ENCODE measurements at regions not wholly inside any gene's neighbourhood (a gene's known extent, or its start where the extent isn't known, plus 50 kb on each side); places are given as distances from the start of the nearest gene placed in this dataset.

- DNase-seq (ENCODE audit: insufficient read length, low spot score) (no peak), FAIRE-seq (no peak)
Observed at GRCh38 chr1:182135946-182136345, 74.4 kb upstream of the ZNF648 start.

GRCh38 chr1:182134257-182134656, 72.7 kb upstream of the ZNF648 start:
- no peak for FAIRE-seq
- DNase-seq (ENCODE audit: insufficient read length, low spot score): no peak

GRCh38 chr1:182133181-182133580, 71.7 kb upstream of the ZNF648 start:
- no peak for FAIRE-seq
- no peak for DNase-seq (ENCODE audit: insufficient read length, low spot score)

- no peak for FAIRE-seq
- DNase-seq (ENCODE audit: insufficient read length, low spot score): no peak
Observed at GRCh38 chr1:182129398-182129797, 67.9 kb upstream of the ZNF648 start.

- DNase-seq (ENCODE audit: insufficient read length, low spot score) (no peak), FAIRE-seq (no peak)
Observed at GRCh38 chr1:182128502-182128901, 67.0 kb upstream of the ZNF648 start.

- FAIRE-seq (no peak), DNase-seq (ENCODE audit: insufficient read length, low spot score) (no peak)
Observed at GRCh38 chr1:182127656-182128055, 66.1 kb upstream of the ZNF648 start.

- FAIRE-seq (no peak), DNase-seq (ENCODE audit: insufficient read length, low spot score) (no peak)
Observed at GRCh38 chr1:182126272-182126800, 64.8 kb upstream of the ZNF648 start.

GRCh38 chr1:182122913-182123260, 61.4 kb upstream of the ZNF648 start:
- DNase-seq (ENCODE audit: insufficient read length, low spot score): no peak
- FAIRE-seq: no peak

GRCh38 chr1:182122256-182122912, 60.9 kb upstream of the ZNF648 start:
- FAIRE-seq (no peak), DNase-seq (ENCODE audit: insufficient read length, low spot score) (no peak)

GRCh38 chr1:182121787-182122186, 60.3 kb upstream of the ZNF648 start:
- DNase-seq (ENCODE audit: insufficient read length, low spot score) (no peak), FAIRE-seq (no peak)

- no peak for FAIRE-seq
- no peak for DNase-seq (ENCODE audit: insufficient read length, low spot score)
Observed at GRCh38 chr1:182120411-182121258, 59.1 kb upstream of the ZNF648 start.

- DNase-seq (ENCODE audit: insufficient read length, low spot score) (no peak), FAIRE-seq (no peak)
Observed at GRCh38 chr1:182119631-182120030, 58.1 kb upstream of the ZNF648 start.

- FAIRE-seq (no peak), DNase-seq (ENCODE audit: insufficient read length, low spot score) (no peak)
Observed at GRCh38 chr1:182118851-182119250, 57.3 kb upstream of the ZNF648 start.

GRCh38 chr1:182114627-182115023, 53.1 kb upstream of the ZNF648 start:
- no peak for DNase-seq (ENCODE audit: insufficient read length, low spot score)
- no peak for FAIRE-seq

GRCh38 chr1:182113879-182114626, 52.5 kb upstream of the ZNF648 start:
- DNase-seq (ENCODE audit: insufficient read length, low spot score) (no peak), FAIRE-seq (no peak)

GRCh38 chr1:182111496-182111895, 50.0 kb upstream of the ZNF648 start:
- no peak for DNase-seq (ENCODE audit: insufficient read length, low spot score)
- no peak for FAIRE-seq
